ENCODE measurements at regions not wholly inside any gene's neighbourhood (a gene's known extent, or its start where the extent isn't known, plus 50 kb on each side); places are given as distances from the start of the nearest gene placed in this dataset.

- TF ChIP-seq BHLHE40 (IDR thresholded peaks at IDR 0.05; ENCODE audit: borderline replicate concordance) (no peak), SP1 (IDR thresholded peaks at IDR 0.05) (no peak), FOXM1 (IDR thresholded peaks at IDR 0.05; ENCODE audit: borderline replicate concordance) (no peak), ZNF384 (IDR thresholded peaks at IDR 0.05) (no peak)
These were observed 1384.4 kb upstream of the PIK3C3 start for GRCh38 chr18:40570615-40571014.

Measured in HEK293T (cell line).